Fibroblast of lung (primary cell): ENCODE measurements at regions not wholly inside any gene's neighbourhood (a gene's known extent, or its start where the extent isn't known, plus 50 kb on each side); places are given as distances from the start of the nearest gene placed in this dataset.
"Not testable (repeated sequence)": the region's sequence is repeated elsewhere in the genome, so short reads cannot be mapped to it uniquely, and the experiment has no call there.

Experiments
- DNase-seq, 2 donors: peaks; one replicate each; pipeline versions ENCODE4 v3.0.0 to v3.0.0-alpha.2; 2010; ENCODE audit warnings: low read depth in 2 of 2
- H2AFZ ChIP-seq: 2 replicates; pipeline ENCODE4 v1.5.1; 2012; ENCODE audit warnings: low read length, control low read depth, inconsistent platforms
- H3K27ac ChIP-seq: 2 replicates; pipeline ENCODE4 v1.5.1; 2011; ENCODE audit warnings: low read length, control low read depth; ENCODE audit not compliant: insufficient read depth
- H3K27me3 ChIP-seq: 2 replicates; pipeline ENCODE4 v1.5.1; 2011; ENCODE audit warnings: mild to moderate bottlenecking, low read length; ENCODE audit not compliant: control insufficient read depth, insufficient read depth
- H3K36me3 ChIP-seq: 2 replicates; pipeline ENCODE4 v1.5.1; 2011; ENCODE audit warnings: low read length; ENCODE audit not compliant: control insufficient read depth, insufficient read depth
- H3K4me1 ChIP-seq: 2 replicates; pipeline ENCODE4 v1.5.1; 2011; ENCODE audit warnings: low read length; ENCODE audit not compliant: control insufficient read depth, insufficient read depth; ENCODE audit errors: extremely low read depth
- H3K4me2 ChIP-seq: 2 replicates; pipeline ENCODE4 v1.5.1; 2011; ENCODE audit warnings: low read length, control low read depth; ENCODE audit not compliant: insufficient read depth; ENCODE audit errors: extremely low read depth
- H3K4me3 ChIP-seq, 4 experiments: fragments of 200-600 bp in 1 of 4; sonication (generic) in 1 of 4; replicated peaks in 1 of 4; 2 replicates each; pipeline ENCODE4 v1.5.1; 2011 to 2016; ENCODE audit warnings: low read length in 4 of 4, low read depth in 3 of 4, mild to moderate bottlenecking in 3 of 4, control low read depth in 2 of 4, inconsistent platforms in 1 of 4, mixed read lengths in 1 of 4; ENCODE audit not compliant: insufficient read depth in 1 of 4; ENCODE audit errors: control extremely low read depth in 1 of 4
- H3K79me2 ChIP-seq: 2 replicates; pipeline ENCODE4 v1.5.1; 2012; ENCODE audit warnings: mild to moderate bottlenecking, low read length, inconsistent platforms; ENCODE audit not compliant: control insufficient read depth, insufficient read depth
- H3K9ac ChIP-seq: 2 replicates; pipeline ENCODE4 v1.5.1; 2011; ENCODE audit warnings: mild to moderate bottlenecking, low read length, control low read depth; ENCODE audit not compliant: insufficient read depth
- H3K9me3 ChIP-seq: 2 replicates; pipeline ENCODE4 v1.5.1; 2012; ENCODE audit warnings: low read depth, low read length; ENCODE audit not compliant: control insufficient read depth, insufficient read depth
- H4K20me1 ChIP-seq: 2 replicates; pipeline ENCODE4 v1.5.1; 2011; ENCODE audit warnings: low read length; ENCODE audit not compliant: control insufficient read depth, insufficient read depth; ENCODE audit errors: extremely low read depth
- CTCF ChIP-seq, 2 donors: IDR thresholded peaks in 1 of 2; conservative IDR thresholded peaks in 1 of 2; 1 replicate in 1 of 2; 2 replicates in 1 of 2; pipeline ENCODE4 v1.5.1; 2011 to 2012; ENCODE audit warnings: low read length in 2 of 2, control low read depth in 1 of 2, inconsistent platforms in 1 of 2, low read depth in 1 of 2, mild to moderate bottlenecking in 1 of 2
- EZH2 ChIP-seq: IDR thresholded peaks from 2 replicates; pipeline ENCODE4 v1.5.1; 2012; ENCODE audit warnings: low read length, control low read depth, mild to moderate bottlenecking; ENCODE audit errors: missing control alignments

GRCh38 chr21:24486973-24487372, 1120.3 kb downstream of the MRPL39 start:
- Histone ChIP-seq H4K20me1 (no peaks in the 10 kb centered on the region), H3K4me3 (no peak overlapping the region), H3K9ac (no peak overlapping the region), H2AFZ (no peak overlapping the region), H3K79me2 (no peaks in the 10 kb centered on the region), H3K36me3 (no peaks in the 10 kb centered on the region), H3K27ac (no peak overlapping the region), H3K4me1 (no peaks in the 10 kb centered on the region), H3K4me2 (no peak overlapping the region), H3K27me3 (no peaks in the 10 kb centered on the region), H3K9me3 (no peaks in the 10 kb centered on the region)
- no peak for TF ChIP-seq EZH2
- no peak for DNase-seq

- H3K9me3 ChIP-seq, H3K27me3 ChIP-seq, H3K36me3 ChIP-seq, H3K4me1 ChIP-seq, H3K9ac ChIP-seq, H3K79me2 ChIP-seq, H3K4me3 ChIP-seq, H3K4me2 ChIP-seq, DNase-seq, H3K27ac ChIP-seq, H4K20me1 ChIP-seq, H2AFZ ChIP-seq: not testable (repeated sequence)
Measured at GRCh38 chr21:24483361-24483760, 1123.9 kb downstream of the MRPL39 start.

- TF ChIP-seq EZH2 (no peak), CTCF (conservative IDR thresholded peaks at IDR 0.05 in 1 of 2, IDR thresholded peaks at IDR 0.05 in 1 of 2; ENCODE audit: low read depth in 1 of 2, low read length in 2 of 2) (no peak)
- Histone ChIP-seq H3K27ac (no peak overlapping the region), H3K4me2 (no peak overlapping the region), H3K4me3 (no peak overlapping the region), H3K36me3 (no peaks in the 10 kb centered on the region), H3K79me2 (no peaks in the 10 kb centered on the region), H3K9me3 (no peaks in the 10 kb centered on the region), H3K27me3 (no peaks in the 10 kb centered on the region), H2AFZ (no peak overlapping the region), H4K20me1 (no peaks in the 10 kb centered on the region), H3K9ac (no peak overlapping the region), H3K4me1 (no peaks in the 10 kb centered on the region)
- no peak for DNase-seq
Measured at GRCh38 chr21:24470852-24471251, 1136.4 kb downstream of the MRPL39 start.

- Histone ChIP-seq H4K20me1 (no peaks in the 10 kb centered on the region), H3K4me1 (no peaks in the 10 kb centered on the region), H3K27me3 (no peaks in the 10 kb centered on the region), H3K9ac (no peak overlapping the region), H3K36me3 (no peaks in the 10 kb centered on the region), H2AFZ (no peak overlapping the region), H3K79me2 (no peaks in the 10 kb centered on the region), H3K9me3 (no peaks in the 10 kb centered on the region), H3K4me3 (no peak overlapping the region), H3K27ac (no peak overlapping the region), H3K4me2 (no peak overlapping the region)
- peak in 1 of 2 donors; percentile 1 for DNase-seq
- TF ChIP-seq CTCF (conservative IDR thresholded peaks at IDR 0.05 in 1 of 2, IDR thresholded peaks at IDR 0.05 in 1 of 2; ENCODE audit: low read depth in 1 of 2, low read length in 2 of 2) (no peak), EZH2 (no peak)
Measured at GRCh38 chr21:24456358-24456757, 1150.9 kb downstream of the MRPL39 start.
